ENCODE measurements at regions not wholly inside any gene's neighbourhood (a gene's known extent, or its start where the extent isn't known, plus 50 kb on each side); places are given as distances from the start of the nearest gene placed in this dataset.
"Not testable (repeated sequence)": the region's sequence is repeated elsewhere in the genome, so short reads cannot be mapped to it uniquely, and the experiment has no call there.

- H3K4me1 Mint-ChIP-seq (ENCODE audit: low read depth); DNase-seq; H3K4me3 Mint-ChIP-seq; H3K27ac Mint-ChIP-seq; H3K27me3 Mint-ChIP-seq (ENCODE audit: insufficient read depth): not testable (repeated sequence)
- peaks cover 33% of the 10 kb centered on the region for H3K9me3 Mint-ChIP-seq
- peaks cover 29% of the 10 kb centered on the region for H3K36me3 Mint-ChIP-seq (ENCODE audit: low read depth)
Observed at GRCh38 chr2:91422102-91422501, 2730.6 kb downstream of the RPIA start.

- Mint-ChIP-seq H3K36me3 (ENCODE audit: low read depth) (peaks cover 13% of the 10 kb centered on the region), H3K9me3 (peaks cover 16% of the 10 kb centered on the region)
- H3K27ac Mint-ChIP-seq; DNase-seq; H3K4me1 Mint-ChIP-seq (ENCODE audit: low read depth); H3K4me3 Mint-ChIP-seq; H3K27me3 Mint-ChIP-seq (ENCODE audit: insufficient read depth): not testable (repeated sequence)
Observed at GRCh38 chr2:91427148-91427547, 2735.7 kb downstream of the RPIA start.

- Mint-ChIP-seq H3K27me3 (ENCODE audit: insufficient read depth) (peaks cover 19% of the 10 kb centered on the region), H3K4me3 (peak overlapping the region; percentile 47)
- H3K9me3 Mint-ChIP-seq; H3K27ac Mint-ChIP-seq; H3K36me3 Mint-ChIP-seq (ENCODE audit: low read depth); DNase-seq; H3K4me1 Mint-ChIP-seq (ENCODE audit: low read depth): not testable (repeated sequence)
Observed at GRCh38 chr2:91441932-91442245, 2750.4 kb downstream of the RPIA start.

GRCh38 chr2:91442246-91442905 lies 2750.9 kb downstream of the RPIA start:
- Mint-ChIP-seq H3K27ac (no peak overlapping the region), H3K36me3 (ENCODE audit: low read depth) (peaks cover 7% of the 10 kb centered on the region), H3K4me3 (peak overlapping the region; percentile 47), H3K9me3 (peaks cover 8% of the 10 kb centered on the region), H3K4me1 (ENCODE audit: low read depth) (no peaks in the 10 kb centered on the region), H3K27me3 (ENCODE audit: insufficient read depth) (peaks cover 19% of the 10 kb centered on the region)
- no peak for DNase-seq
- no peak for TF ChIP-seq CTCF (IDR thresholded peaks at IDR 0.05)

GRCh38 chr2:91442906-91443729 lies 2751.6 kb downstream of the RPIA start:
- H3K9me3 Mint-ChIP-seq; H3K27ac Mint-ChIP-seq; H3K36me3 Mint-ChIP-seq (ENCODE audit: low read depth); H3K4me1 Mint-ChIP-seq (ENCODE audit: low read depth); DNase-seq; H3K4me3 Mint-ChIP-seq: not testable (repeated sequence)
- H3K27me3 Mint-ChIP-seq (ENCODE audit: insufficient read depth), result peaks cover 19% of the 10 kb centered on the region

- not testable (repeated sequence) for DNase-seq; H3K27ac Mint-ChIP-seq; H3K4me1 Mint-ChIP-seq (ENCODE audit: low read depth); H3K9me3 Mint-ChIP-seq; H3K36me3 Mint-ChIP-seq (ENCODE audit: low read depth)
- H3K27me3 Mint-ChIP-seq (ENCODE audit: insufficient read depth), result peaks cover 18% of the 10 kb centered on the region
- 0 out of 2 replicates have a peak overlapping the region, but pooled peaks have one; percentile 34 for H3K4me3 Mint-ChIP-seq
Observed at GRCh38 chr2:91443730-91444115, 2752.2 kb downstream of the RPIA start.

- H3K36me3 Mint-ChIP-seq (ENCODE audit: low read depth); DNase-seq; H3K4me1 Mint-ChIP-seq (ENCODE audit: low read depth); H3K4me3 Mint-ChIP-seq; H3K27ac Mint-ChIP-seq; H3K9me3 Mint-ChIP-seq: not testable (repeated sequence)
- peaks cover 18% of the 10 kb centered on the region for H3K27me3 Mint-ChIP-seq (ENCODE audit: insufficient read depth)
Observed at GRCh38 chr2:91445705-91446104, 2754.2 kb downstream of the RPIA start.

- H3K27me3 Mint-ChIP-seq (ENCODE audit: insufficient read depth), result peaks cover 19% of the 10 kb centered on the region
- H3K36me3 Mint-ChIP-seq (ENCODE audit: low read depth); DNase-seq; H3K9me3 Mint-ChIP-seq; H3K4me3 Mint-ChIP-seq; H3K4me1 Mint-ChIP-seq (ENCODE audit: low read depth); H3K27ac Mint-ChIP-seq: not testable (repeated sequence)
Observed at GRCh38 chr2:91446489-91446888, 2755.0 kb downstream of the RPIA start.

- not testable (repeated sequence) for DNase-seq; H3K27ac Mint-ChIP-seq; H3K9me3 Mint-ChIP-seq; H3K36me3 Mint-ChIP-seq (ENCODE audit: low read depth); H3K4me3 Mint-ChIP-seq; H3K4me1 Mint-ChIP-seq (ENCODE audit: low read depth)
- peaks cover 17% of the 10 kb centered on the region for H3K27me3 Mint-ChIP-seq (ENCODE audit: insufficient read depth)
Observed at GRCh38 chr2:91446915-91447314, 2755.4 kb downstream of the RPIA start.

- not testable (repeated sequence) for DNase-seq; H3K36me3 Mint-ChIP-seq (ENCODE audit: low read depth); H3K4me1 Mint-ChIP-seq (ENCODE audit: low read depth); H3K4me3 Mint-ChIP-seq; H3K9me3 Mint-ChIP-seq; H3K27ac Mint-ChIP-seq
- H3K27me3 Mint-ChIP-seq (ENCODE audit: insufficient read depth), result peaks cover 11% of the 10 kb centered on the region
Observed at GRCh38 chr2:91447508-91447907, 2756.0 kb downstream of the RPIA start.

GRCh38 chr2:91462292-91462691 lies 2770.8 kb downstream of the RPIA start:
- H3K4me3 Mint-ChIP-seq; H3K27ac Mint-ChIP-seq; H3K27me3 Mint-ChIP-seq (ENCODE audit: insufficient read depth); DNase-seq; H3K36me3 Mint-ChIP-seq (ENCODE audit: low read depth); H3K9me3 Mint-ChIP-seq; H3K4me1 Mint-ChIP-seq (ENCODE audit: low read depth): not testable (repeated sequence)

- not testable (repeated sequence) for H3K4me3 Mint-ChIP-seq; H3K27me3 Mint-ChIP-seq (ENCODE audit: insufficient read depth); DNase-seq; H3K9me3 Mint-ChIP-seq; H3K27ac Mint-ChIP-seq; H3K36me3 Mint-ChIP-seq (ENCODE audit: low read depth); H3K4me1 Mint-ChIP-seq (ENCODE audit: low read depth)
Observed at GRCh38 chr2:91463007-91463406, 2771.5 kb downstream of the RPIA start.

GRCh38 chr2:91466780-91467363 lies 2775.4 kb downstream of the RPIA start:
- not testable (repeated sequence) for H3K4me1 Mint-ChIP-seq (ENCODE audit: low read depth); H3K27me3 Mint-ChIP-seq (ENCODE audit: insufficient read depth); DNase-seq; H3K36me3 Mint-ChIP-seq (ENCODE audit: low read depth); H3K4me3 Mint-ChIP-seq; H3K9me3 Mint-ChIP-seq; H3K27ac Mint-ChIP-seq

Measured in HFFc6 (cell line).